HG03175 (cell line): ENCODE measurements at regions not wholly inside any gene's neighbourhood (a gene's known extent, or its start where the extent isn't known, plus 50 kb on each side); places are given as distances from the start of the nearest gene placed in this dataset.

Experiments used
- ATAC-seq: cut with Tn5 transposase; IDR thresholded peaks from one replicate; pipeline ENCODE4 v1.9.1; 2021; ENCODE audit warnings: mild to moderate bottlenecking, moderate library complexity; ENCODE audit not compliant: unreplicated experiment

- no peak for ATAC-seq
Observed at GRCh38 chr7:69457595-69458504, 140.4 kb upstream of the AUTS2 start.

- no peak for ATAC-seq
Observed at GRCh38 chr7:69464035-69464434, 134.2 kb upstream of the AUTS2 start.

GRCh38 chr7:69465262-69465661, 133.0 kb upstream of the AUTS2 start:
- no peak for ATAC-seq

- no peak for ATAC-seq
Observed at GRCh38 chr7:69467826-69468225, 130.4 kb upstream of the AUTS2 start.

GRCh38 chr7:69476416-69476815, 121.9 kb upstream of the AUTS2 start:
- ATAC-seq = no peak

- no peak for ATAC-seq
Observed at GRCh38 chr7:69482676-69483075, 115.6 kb upstream of the AUTS2 start.

- ATAC-seq = no peak
Observed at GRCh38 chr7:69489533-69489932, 108.7 kb upstream of the AUTS2 start.

- ATAC-seq = no peak
Observed at GRCh38 chr7:69498671-69499070, 99.6 kb upstream of the AUTS2 start.

- ATAC-seq = no peak
Observed at GRCh38 chr7:69502358-69502757, 95.9 kb upstream of the AUTS2 start.

GRCh38 chr7:69504733-69505420, 93.4 kb upstream of the AUTS2 start:
- no peak for ATAC-seq

- no peak for ATAC-seq
Observed at GRCh38 chr7:69508736-69509135, 89.5 kb upstream of the AUTS2 start.

- no peak for ATAC-seq
Observed at GRCh38 chr7:69510114-69510513, 88.2 kb upstream of the AUTS2 start.

- no peak for ATAC-seq
Observed at GRCh38 chr7:69515495-69516212, 82.6 kb upstream of the AUTS2 start.

- ATAC-seq = no peak
Observed at GRCh38 chr7:69516238-69516820, 81.9 kb upstream of the AUTS2 start.

GRCh38 chr7:69517985-69518704, 80.1 kb upstream of the AUTS2 start:
- ATAC-seq = no peak

- no peak for ATAC-seq
Observed at GRCh38 chr7:69518705-69519077, 79.6 kb upstream of the AUTS2 start.

- no peak for ATAC-seq
Observed at GRCh38 chr7:69526570-69526969, 71.7 kb upstream of the AUTS2 start.

- no peak for ATAC-seq
Observed at GRCh38 chr7:69527706-69528105, 70.6 kb upstream of the AUTS2 start.

GRCh38 chr7:69531050-69531449, 67.2 kb upstream of the AUTS2 start:
- ATAC-seq = no peak

GRCh38 chr7:69534461-69535041, 63.7 kb upstream of the AUTS2 start:
- ATAC-seq = no peak
